ENCODE measurements at regions not wholly inside any gene's neighbourhood (a gene's known extent, or its start where the extent isn't known, plus 50 kb on each side); places are given as distances from the start of the nearest gene placed in this dataset.
"Not testable (repeated sequence)": the region's sequence is repeated elsewhere in the genome, so short reads cannot be mapped to it uniquely, and the experiment has no call there.

DNA sequence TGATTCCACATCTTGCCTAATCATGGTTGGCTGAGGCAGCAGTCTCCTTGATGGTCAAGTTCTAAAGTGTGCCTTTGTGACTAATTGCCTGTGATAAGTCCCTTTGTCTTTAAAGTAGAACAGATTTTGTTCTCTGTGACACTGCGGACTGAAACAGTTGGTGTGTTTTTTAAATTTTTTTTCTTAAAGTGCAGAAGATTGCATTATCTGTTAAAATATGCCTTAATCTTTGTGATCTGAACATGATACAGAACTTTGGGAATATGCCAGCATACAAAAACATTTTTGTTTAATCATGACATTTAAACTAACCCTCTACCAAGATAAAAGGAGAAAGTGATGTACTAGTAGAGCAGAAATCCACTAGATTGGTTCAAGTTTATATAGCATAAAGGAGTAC lies 1260.6 kb upstream of the ADGRL2 start:
- H3K4me3 ChIP-seq = no peak overlapping the region
- H3K4me1 ChIP-seq = peaks cover 5% of the 10 kb centered on the region; the same call in 1 of the 2 replicates
- no peaks in the 10 kb centered on the region for H3K9me3 ChIP-seq (replicated peaks)
- no peaks in the 10 kb centered on the region for H3K36me3 ChIP-seq
- DNase-seq = no peak
- no peak overlapping the region for H3K27ac ChIP-seq
- no peaks in the 10 kb centered on the region for H3K27me3 ChIP-seq

DNA sequence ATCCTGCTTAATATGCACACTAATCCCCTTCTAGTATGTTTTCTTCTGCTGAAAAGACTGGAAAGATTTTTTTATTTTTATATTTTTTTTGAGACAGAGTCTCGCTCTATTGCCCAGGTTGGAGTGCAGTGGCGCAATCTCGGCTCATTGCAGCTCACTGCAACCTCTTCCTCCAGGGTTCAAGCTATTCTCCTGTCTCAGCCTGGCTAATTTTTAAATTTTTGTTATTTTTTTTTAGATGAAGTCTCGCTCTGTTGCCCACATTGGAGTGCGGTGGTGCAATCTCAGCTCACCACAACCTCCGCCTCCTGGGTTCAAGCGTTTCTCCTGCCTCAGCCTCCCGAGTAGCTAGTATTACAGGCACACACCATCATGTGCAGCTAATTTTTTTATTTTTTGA lies 1261.4 kb upstream of the ADGRL2 start:
- DNase-seq; H3K27me3 ChIP-seq; H3K27ac ChIP-seq; H3K4me3 ChIP-seq; H3K9me3 ChIP-seq (replicated peaks); H3K4me1 ChIP-seq; H3K36me3 ChIP-seq: not testable (repeated sequence)

DNA sequence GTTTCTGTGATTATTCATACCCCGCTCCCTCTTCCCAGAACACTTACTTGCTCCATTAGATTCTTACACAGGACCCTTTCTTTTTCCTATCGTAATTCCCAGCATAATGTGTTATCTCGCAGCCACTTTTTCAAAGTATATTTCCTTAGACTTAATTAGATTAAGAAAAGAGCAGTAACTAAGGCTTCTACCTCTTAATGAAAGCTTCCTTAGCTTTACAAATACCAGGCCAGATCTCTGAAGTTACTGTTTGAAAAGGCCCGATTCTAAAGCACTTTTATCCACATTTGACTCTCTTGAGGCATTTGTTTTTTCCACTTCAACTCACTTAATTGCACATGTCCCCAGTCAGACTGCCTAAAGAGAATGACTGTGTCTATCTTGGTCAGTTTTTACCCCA lies 1264.3 kb upstream of the ADGRL2 start:
- Histone ChIP-seq H3K9me3 (replicated peaks) (no peaks in the 10 kb centered on the region), H3K27me3 (no peaks in the 10 kb centered on the region), H3K4me3 (no peak overlapping the region), H3K36me3 (no peaks in the 10 kb centered on the region), H3K27ac (no peak overlapping the region), H3K4me1 (peaks cover 15% of the 10 kb centered on the region)
- DNase-seq = no peak

DNA sequence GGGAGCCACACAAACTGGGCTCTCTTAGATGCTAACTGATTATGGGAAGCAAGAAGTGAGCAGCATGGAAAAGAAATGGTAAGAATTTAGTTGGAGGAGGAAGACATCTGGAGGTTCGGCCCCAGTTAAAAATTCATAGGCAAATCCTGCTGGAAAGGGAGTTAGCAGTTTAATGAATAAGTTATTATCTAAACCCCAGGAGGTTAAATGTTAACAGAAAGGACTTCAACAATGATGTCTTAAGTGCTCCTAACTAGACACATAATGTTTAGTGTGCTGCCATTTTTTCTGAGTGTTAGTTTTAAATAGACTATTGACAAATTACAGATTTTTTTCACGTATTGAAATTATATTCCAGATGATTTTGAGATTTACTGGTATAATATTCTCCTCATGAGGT lies 1265.3 kb upstream of the ADGRL2 start:
- no peak overlapping the region for H3K27ac ChIP-seq

DNA sequence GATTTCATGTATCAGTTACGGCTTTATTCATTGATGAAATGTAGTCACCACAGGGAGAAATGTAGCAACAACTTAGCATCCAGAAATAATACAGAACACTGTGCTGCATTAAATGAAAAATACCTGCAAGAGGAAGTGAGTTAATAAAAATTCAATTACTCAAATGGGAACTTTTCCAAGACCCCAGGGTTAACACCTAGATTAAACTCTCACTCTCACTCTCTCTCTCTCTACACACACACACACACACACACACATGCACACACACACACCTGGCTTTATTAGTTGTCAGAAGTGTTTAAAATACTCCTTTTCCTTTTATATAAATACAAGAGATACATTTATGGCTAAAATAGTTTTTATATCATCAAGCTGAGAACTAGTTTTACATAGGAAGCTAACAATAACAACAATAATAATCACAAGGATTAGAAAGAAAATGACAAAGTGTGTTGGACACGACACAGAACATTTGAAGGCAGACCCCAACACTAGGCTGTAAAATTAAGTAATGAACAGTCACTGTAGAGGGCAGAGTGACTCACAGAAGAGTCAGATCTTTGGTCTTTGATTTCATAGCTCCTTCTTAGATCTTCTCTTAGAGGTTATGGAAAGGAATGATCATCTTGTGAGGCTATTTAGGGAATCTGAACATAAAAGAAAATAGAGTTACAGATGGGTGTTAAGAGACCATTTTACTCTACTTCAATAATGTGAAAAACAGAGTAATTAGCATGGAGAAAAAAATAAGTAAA lies 1266.0 kb upstream of the ADGRL2 start:
- Histone ChIP-seq H3K4me3 (no peak overlapping the region), H3K27ac (no peak overlapping the region), H3K9me3 (replicated peaks) (no peaks in the 10 kb centered on the region), H3K36me3 (no peaks in the 10 kb centered on the region), H3K27me3 (no peaks in the 10 kb centered on the region), H3K4me1 (peaks cover 15% of the 10 kb centered on the region)
- no peak for DNase-seq

More for the DNA sequence above, 1265.3 kb upstream of the ADGRL2 start:
- H3K9me3 ChIP-seq (replicated peaks) = no peaks in the 10 kb centered on the region
- peaks cover 15% of the 10 kb centered on the region for H3K4me1 ChIP-seq
- H3K4me3 ChIP-seq = no peak overlapping the region
- H3K36me3 ChIP-seq = no peaks in the 10 kb centered on the region
- DNase-seq = no peak
- H3K27me3 ChIP-seq = no peaks in the 10 kb centered on the region

DNA sequence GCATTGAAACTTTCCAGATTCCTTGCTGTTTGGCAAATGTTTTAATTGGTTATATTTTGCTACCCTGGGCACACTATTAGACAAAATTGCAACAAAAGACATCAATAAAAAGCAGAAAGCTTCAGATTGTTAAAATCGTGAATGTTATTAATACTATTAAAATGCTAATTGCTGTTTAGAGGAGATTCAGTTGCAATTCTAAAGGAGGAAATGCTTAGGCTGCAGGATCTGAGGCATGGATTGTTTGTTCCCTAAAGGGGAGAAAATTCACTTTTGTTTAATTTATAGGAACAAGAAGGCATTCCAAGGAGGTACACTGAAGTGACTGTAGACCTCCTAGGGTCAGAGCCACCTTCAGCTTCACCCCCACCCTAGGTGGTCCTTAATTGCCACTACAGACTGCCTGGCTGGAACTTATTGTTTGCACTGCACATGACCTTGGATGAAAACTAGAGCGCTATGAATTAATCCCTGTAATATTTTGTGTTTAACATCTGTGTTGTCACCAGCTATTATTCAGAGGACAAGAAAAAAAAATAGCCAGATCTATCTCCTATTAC lies 1266.9 kb upstream of the ADGRL2 start:
- H3K27ac ChIP-seq = no peak overlapping the region
- DNase-seq = peak; percentile 6 to 18
- peaks cover 15% of the 10 kb centered on the region for H3K4me1 ChIP-seq
- no peaks in the 10 kb centered on the region for H3K9me3 ChIP-seq (replicated peaks)
- no peaks in the 10 kb centered on the region for H3K36me3 ChIP-seq
- H3K27me3 ChIP-seq = no peaks in the 10 kb centered on the region
- no peak overlapping the region for H3K4me3 ChIP-seq

DNA sequence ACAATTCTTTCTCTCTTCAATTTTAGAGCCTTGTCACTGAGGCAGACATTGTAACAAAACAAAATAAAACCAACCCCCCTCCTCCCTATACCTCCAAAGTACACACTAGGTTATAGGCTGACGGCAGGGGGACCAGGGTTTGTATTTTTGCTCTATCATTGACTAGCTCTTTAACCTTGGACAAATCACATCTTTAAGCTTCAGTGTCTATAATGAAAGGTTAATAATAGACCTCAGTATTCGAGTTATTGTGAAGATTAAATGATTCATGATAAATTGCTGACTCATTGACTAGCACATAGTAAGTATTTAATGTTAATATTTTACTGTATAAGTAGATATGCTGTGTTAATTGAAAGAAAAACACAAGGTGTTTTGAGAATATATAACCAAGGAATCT lies 1267.6 kb upstream of the ADGRL2 start:
- H3K4me1 ChIP-seq = peaks cover 15% of the 10 kb centered on the region
- H3K9me3 ChIP-seq (replicated peaks) = no peaks in the 10 kb centered on the region
- H3K4me3 ChIP-seq = no peak overlapping the region
- H3K36me3 ChIP-seq = no peaks in the 10 kb centered on the region
- no peak for DNase-seq
- no peak overlapping the region for H3K27ac ChIP-seq
- no peaks in the 10 kb centered on the region for H3K27me3 ChIP-seq

DNA sequence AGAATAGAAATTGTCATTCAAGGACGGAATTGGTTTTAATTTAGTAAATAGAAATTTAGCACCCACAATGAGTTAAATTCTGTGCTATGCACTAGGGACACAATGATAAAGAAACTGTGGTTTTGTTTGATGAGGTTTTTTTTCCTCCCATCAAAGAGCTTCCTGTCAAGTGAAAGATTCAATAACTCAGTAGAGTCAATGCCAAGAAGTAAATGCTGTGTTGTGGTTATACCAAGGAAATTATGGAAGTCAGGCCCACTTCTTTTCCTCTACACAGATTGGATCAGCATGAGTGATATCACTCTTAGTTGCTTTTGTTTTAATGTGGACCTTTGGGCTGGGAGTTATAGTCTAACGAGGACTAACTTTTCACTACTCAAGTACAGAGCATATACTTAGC lies 1269.6 kb upstream of the ADGRL2 start:
- DNase-seq = no peak
- Histone ChIP-seq H3K27ac (no peak overlapping the region), H3K27me3 (no peaks in the 10 kb centered on the region), H3K36me3 (no peaks in the 10 kb centered on the region), H3K9me3 (replicated peaks) (no peaks in the 10 kb centered on the region; the same call in 1 of the 2 replicates), H3K4me3 (no peak overlapping the region), H3K4me1 (peaks cover 10% of the 10 kb centered on the region)

DNA sequence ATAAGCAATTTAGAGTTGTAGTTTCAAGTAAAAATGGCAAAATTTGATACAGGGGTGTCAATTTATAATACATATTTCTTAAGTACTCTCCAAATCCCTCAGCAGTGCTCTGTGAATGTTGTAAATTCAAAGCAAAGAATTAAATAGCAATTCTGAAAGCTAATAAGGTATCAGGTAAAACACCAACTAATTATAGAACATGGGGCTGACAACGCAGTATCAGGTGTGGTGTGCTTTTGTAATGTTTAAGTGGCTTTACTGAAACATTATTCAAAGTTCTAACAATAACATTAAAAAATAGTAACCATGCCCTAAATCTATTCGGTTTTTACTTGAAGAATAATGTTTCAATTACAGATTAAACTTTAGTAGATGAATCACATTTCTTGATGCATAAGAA lies 1271.2 kb upstream of the ADGRL2 start:
- H3K27me3 ChIP-seq = no peaks in the 10 kb centered on the region
- no peaks in the 10 kb centered on the region; the same call in 1 of the 2 replicates for H3K9me3 ChIP-seq (replicated peaks)
- H3K4me3 ChIP-seq = no peak overlapping the region
- DNase-seq = no peak
- no peaks in the 10 kb centered on the region for H3K36me3 ChIP-seq
- peaks cover 9% of the 10 kb centered on the region for H3K4me1 ChIP-seq
- H3K27ac ChIP-seq = no peak overlapping the region

DNA sequence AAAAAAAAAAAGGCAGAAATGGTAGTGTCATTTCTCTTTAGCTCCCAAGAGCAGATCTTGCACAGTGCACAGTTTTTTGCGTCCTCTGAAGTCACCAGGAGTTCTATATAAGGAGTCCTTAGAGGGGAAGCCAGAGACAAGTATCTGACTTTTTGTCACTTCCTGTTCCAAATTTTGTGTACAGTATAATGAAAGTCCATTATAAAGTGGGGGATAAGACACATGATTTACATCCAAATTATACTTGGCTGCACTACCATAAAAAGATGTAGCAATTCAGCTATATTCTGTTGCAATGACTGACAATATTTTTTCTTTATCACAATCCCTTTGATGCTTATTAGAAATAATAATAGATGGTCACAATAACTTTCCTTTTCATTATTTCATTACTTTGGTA lies 1276.9 kb upstream of the ADGRL2 start:
- H3K4me1 ChIP-seq = no peaks in the 10 kb centered on the region
- no peaks in the 10 kb centered on the region for H3K36me3 ChIP-seq
- no peaks in the 10 kb centered on the region; the same call in 1 of the 2 replicates for H3K9me3 ChIP-seq (replicated peaks)
- no peak for DNase-seq
- H3K4me3 ChIP-seq = no peak overlapping the region
- H3K27me3 ChIP-seq = no peaks in the 10 kb centered on the region
- no peak overlapping the region for H3K27ac ChIP-seq

DNA sequence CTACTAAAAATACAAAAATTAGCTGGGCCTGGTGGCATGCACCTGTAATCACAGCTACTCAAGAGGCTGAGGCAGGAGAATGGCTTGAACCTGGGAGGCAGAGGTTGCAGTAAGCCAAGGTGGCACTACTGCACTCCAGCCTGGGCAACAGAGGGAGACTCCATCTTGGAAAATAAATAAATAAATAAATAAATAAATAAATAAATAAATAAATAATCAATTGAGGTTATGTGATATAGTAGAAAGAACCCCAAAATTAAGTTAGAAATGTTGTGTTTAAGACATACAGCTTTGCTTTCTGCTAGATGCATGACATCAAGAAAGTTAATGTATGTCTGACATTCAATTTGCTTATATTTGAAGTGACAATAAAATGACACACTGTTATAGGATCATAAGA lies 1277.7 kb upstream of the ADGRL2 start:
- H3K27me3 ChIP-seq; H3K4me1 ChIP-seq; H3K36me3 ChIP-seq; H3K9me3 ChIP-seq (replicated peaks); DNase-seq; H3K4me3 ChIP-seq; H3K27ac ChIP-seq: not testable (repeated sequence)

DNA sequence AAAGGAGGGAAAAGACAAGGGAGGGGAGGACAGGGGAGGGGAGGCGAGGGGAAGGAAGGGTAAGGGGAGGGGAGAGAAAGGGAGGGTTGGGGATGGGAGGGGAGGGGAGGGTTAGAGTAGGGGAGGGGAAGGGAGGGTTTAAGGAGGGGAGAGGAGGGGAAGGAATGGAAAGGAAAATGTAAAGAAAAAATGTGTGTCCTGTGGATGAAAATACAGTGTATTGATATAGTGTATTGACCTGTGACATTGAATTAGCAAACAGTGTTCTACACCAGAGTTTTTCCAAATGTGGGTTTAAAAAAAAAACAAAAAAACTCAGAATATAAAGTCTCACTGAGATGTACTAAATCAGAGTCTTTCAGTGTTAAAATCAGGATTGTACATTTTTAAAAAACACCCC lies 1279.8 kb upstream of the ADGRL2 start:
- Histone ChIP-seq H3K9me3 (replicated peaks) (no peaks in the 10 kb centered on the region; the same call in 1 of the 2 replicates), H3K4me3 (no peak overlapping the region)

DNA sequence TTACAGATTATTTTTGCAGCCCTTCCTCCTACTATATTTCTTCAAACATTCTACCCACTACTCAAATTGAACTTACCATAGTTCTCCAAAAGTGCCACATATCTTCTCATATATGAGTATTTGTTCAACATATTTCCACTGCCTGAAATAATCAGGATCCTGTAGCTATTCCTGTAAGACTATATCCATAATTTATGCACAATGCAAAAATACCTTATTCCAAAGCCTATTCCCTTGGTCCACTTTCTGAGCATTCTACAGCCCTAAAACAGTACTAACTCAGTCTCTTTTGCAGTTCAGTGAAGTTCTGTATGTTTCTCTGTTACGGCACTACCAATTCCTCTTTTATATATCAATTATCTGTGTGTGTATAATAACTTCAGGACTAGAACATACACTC lies 1283.7 kb upstream of the ADGRL2 start:
- no peak for DNase-seq
- Histone ChIP-seq H3K4me3 (no peak overlapping the region), H3K36me3 (no peaks in the 10 kb centered on the region), H3K4me1 (no peaks in the 10 kb centered on the region), H3K27ac (no peak overlapping the region), H3K27me3 (no peaks in the 10 kb centered on the region), H3K9me3 (replicated peaks) (no peaks in the 10 kb centered on the region; the same call in 1 of the 2 replicates)

More for the DNA sequence above, 1279.8 kb upstream of the ADGRL2 start:
- Histone ChIP-seq H3K27ac (no peak overlapping the region), H3K4me1 (no peaks in the 10 kb centered on the region), H3K36me3 (no peaks in the 10 kb centered on the region), H3K27me3 (no peaks in the 10 kb centered on the region)
- DNase-seq = no peak

DNA sequence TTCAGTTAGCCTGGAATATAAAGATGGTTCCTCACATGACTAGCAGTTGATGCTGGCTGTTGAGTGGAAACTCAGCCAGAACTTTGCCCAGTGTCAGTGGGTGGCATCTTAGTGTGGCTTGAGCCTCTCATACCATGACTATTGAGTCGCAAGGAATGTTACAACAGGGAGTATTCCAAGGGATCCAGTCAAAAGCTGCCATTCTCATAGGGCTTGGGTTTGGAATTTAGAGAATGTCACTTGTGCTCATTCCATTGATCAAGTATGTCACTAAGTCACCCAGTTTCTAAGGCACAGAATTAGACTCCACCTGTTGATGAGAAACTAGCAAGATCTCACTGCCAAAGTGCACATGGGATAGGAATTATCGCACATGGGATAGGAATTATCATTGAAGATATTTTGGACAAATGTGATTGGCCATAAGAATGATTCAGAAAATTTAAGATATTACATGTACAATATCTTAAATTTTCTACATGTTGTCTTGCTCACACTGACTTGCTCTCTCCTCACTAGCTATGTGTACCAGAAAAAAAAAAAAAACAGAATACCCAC lies 1290.7 kb upstream of the ADGRL2 start:
- Histone ChIP-seq H3K27ac (no peak overlapping the region), H3K9me3 (replicated peaks) (no peaks in the 10 kb centered on the region), H3K4me1 (no peaks in the 10 kb centered on the region), H3K27me3 (no peaks in the 10 kb centered on the region), H3K4me3 (no peak overlapping the region), H3K36me3 (no peaks in the 10 kb centered on the region)
- DNase-seq = peak in 1 of 2 experiments; percentile 8

DNA sequence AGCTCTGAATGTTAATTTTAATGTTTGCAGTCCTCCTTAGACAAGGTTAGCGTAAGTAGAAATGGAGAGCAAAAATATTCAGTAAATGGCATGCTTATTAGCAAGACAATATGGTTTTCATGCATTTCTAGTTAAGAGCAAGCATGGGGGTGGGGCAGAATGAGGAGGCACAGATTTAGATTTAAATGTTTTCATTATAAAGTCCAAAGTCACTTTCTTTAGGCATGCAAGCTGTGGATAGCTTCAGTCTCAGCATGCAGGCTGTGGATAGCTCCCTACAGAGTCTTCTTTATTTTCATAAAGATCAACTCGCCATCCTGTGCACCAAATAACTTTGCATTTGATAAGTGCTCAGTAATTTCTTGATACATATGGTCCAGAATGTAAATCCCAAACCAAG lies 1294.5 kb upstream of the ADGRL2 start:
- H3K27ac ChIP-seq = no peak overlapping the region
- H3K27me3 ChIP-seq = no peaks in the 10 kb centered on the region
- no peak for DNase-seq
- H3K36me3 ChIP-seq = no peaks in the 10 kb centered on the region
- H3K4me3 ChIP-seq = no peak overlapping the region
- H3K9me3 ChIP-seq (replicated peaks) = no peaks in the 10 kb centered on the region
- no peaks in the 10 kb centered on the region for H3K4me1 ChIP-seq

DNA sequence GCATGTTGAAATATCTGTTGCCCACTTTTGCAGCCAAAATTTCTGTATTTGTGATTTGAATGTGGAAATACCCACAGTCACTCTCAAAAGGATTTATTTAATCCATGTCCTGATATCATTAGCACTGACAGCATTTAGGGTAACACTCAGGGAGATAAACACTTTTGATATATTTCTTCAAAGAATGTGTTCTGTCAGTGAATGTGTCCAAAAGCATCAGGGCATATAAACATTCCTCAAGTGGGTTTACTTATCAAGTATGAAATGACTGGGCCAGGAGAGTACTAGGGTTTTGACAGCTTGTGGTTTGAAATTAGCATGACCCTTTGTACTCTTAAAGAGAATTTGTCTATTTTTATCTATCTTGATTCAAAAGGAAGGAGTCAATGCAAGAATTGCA lies 1302.1 kb upstream of the ADGRL2 start:
- no peak for DNase-seq
- Histone ChIP-seq H3K4me1 (no peaks in the 10 kb centered on the region), H3K27me3 (no peaks in the 10 kb centered on the region), H3K36me3 (no peaks in the 10 kb centered on the region), H3K27ac (no peak overlapping the region), H3K9me3 (replicated peaks) (no peaks in the 10 kb centered on the region), H3K4me3 (no peak overlapping the region)
